ENCODE measurements at regions not wholly inside any gene's neighbourhood (a gene's known extent, or its start where the extent isn't known, plus 50 kb on each side); places are given as distances from the start of the nearest gene placed in this dataset.

DNA sequence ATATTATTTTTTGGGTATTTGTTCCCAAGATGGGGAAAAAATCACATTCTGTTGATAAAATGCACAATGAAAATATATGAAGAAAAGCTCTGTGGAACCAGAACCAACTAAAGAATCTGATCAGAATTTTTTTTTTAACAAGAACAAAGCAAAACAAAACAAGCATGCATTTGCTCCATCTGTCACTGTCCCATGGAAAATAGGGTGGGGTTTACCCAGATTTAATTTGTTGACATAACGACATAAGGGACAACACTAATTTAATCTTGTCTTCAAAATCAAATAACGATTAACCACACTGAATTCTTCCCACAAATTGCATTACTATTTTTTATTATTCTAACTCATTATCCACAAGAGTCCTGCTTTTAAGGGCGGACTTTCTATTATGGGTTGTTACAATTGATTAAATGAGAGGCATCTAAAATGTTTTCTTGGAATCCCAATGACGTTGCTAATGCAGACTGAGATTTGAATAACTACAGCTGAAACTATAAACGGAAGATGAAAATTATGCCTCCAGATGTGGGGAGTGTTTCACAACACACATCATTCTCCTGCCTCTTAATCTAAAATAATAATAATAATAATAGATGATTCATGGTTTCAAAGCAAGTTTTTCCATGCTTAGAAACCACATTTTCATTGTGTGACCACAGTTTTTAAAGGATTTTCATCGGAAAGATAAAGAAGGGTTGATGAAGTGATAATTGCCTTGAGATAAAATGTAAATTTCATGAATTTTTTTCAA lies 307.0 kb upstream of the CPEB2 start:
- Mint-ChIP-seq H3K27ac (no peak overlapping the region), H3K4me3 (no peak overlapping the region), H3K27me3 (ENCODE audit: low read depth, poor library complexity) (peaks cover 3% of the 10 kb centered on the region), H3K9me3 (peaks cover 12% of the 10 kb centered on the region), H3K36me3 (ENCODE audit: low read depth) (no peaks in the 10 kb centered on the region), H3K4me1 (no peaks in the 10 kb centered on the region)
- TF ChIP-seq, protein P1, sequence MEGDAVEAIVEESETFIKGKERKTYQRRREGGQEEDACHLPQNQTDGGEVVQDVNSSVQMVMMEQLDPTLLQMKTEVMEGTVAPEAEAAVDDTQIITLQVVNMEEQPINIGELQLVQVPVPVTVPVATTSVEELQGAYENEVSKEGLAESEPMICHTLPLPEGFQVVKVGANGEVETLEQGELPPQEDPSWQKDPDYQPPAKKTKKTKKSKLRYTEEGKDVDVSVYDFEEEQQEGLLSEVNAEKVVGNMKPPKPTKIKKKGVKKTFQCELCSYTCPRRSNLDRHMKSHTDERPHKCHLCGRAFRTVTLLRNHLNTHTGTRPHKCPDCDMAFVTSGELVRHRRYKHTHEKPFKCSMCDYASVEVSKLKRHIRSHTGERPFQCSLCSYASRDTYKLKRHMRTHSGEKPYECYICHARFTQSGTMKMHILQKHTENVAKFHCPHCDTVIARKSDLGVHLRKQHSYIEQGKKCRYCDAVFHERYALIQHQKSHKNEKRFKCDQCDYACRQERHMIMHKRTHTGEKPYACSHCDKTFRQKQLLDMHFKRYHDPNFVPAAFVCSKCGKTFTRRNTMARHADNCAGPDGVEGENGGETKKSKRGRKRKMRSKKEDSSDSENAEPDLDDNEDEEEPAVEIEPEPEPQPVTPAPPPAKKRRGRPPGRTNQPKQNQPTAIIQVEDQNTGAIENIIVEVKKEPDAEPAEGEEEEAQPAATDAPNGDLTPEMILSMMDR (IDR thresholded peaks at IDR 0.05), result no peak
- no peak for DNase-seq

DNA sequence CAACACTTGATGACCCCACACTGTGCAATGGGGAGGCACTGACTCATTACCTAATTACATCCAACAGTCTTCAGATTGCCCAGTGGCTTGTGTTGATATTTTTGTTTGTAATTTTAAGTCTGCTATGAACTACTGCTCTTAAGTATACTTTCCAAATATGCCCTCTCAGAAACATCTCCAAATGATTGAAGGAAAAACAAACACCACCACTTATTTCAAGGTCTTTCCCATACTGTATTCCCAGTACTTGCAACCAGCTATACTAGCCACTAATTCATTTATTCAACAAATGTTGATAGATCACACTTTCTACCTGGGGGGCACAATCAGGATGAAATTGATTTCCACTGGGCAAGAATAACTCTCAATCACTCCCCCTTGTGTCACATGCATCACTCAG lies 302.2 kb upstream of the CPEB2 start:
- Mint-ChIP-seq H3K9me3 (no peaks in the 10 kb centered on the region), H3K36me3 (ENCODE audit: low read depth) (no peaks in the 10 kb centered on the region), H3K27ac (no peak overlapping the region), H3K27me3 (ENCODE audit: low read depth, poor library complexity) (peaks cover 7% of the 10 kb centered on the region), H3K4me1 (no peaks in the 10 kb centered on the region), H3K4me3 (no peak overlapping the region)
- TF ChIP-seq, protein P1 (IDR thresholded peaks at IDR 0.05), result no peak
- DNase-seq, result no peak

DNA sequence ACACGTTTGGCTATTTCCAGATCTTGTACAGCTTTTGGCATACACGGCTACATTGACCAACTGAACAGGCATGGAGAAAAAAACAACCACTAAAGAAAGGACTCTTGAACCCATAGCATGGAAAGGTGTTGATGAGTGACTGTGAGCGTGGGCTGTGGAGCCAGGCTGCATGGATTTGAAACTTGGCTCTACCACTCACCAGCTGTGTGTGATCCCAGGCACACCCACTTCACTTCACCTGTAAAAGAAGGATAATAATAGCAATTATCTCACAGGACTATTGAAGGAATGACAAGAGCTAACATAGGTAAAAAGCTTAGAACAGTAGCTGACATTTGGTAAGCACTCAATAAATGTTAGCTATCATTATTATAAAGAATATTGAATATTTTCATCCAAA lies 301.7 kb upstream of the CPEB2 start:
- H3K9me3 Mint-ChIP-seq, result no peaks in the 10 kb centered on the region
- no peak overlapping the region for H3K27ac Mint-ChIP-seq
- no peak for DNase-seq
- H3K4me1 Mint-ChIP-seq, result no peaks in the 10 kb centered on the region
- no peak overlapping the region for H3K4me3 Mint-ChIP-seq
- TF ChIP-seq, protein P1 (IDR thresholded peaks at IDR 0.05), result no peak
- peaks cover 7% of the 10 kb centered on the region for H3K27me3 Mint-ChIP-seq (ENCODE audit: low read depth, poor library complexity)
- H3K36me3 Mint-ChIP-seq (ENCODE audit: low read depth), result no peaks in the 10 kb centered on the region

DNA sequence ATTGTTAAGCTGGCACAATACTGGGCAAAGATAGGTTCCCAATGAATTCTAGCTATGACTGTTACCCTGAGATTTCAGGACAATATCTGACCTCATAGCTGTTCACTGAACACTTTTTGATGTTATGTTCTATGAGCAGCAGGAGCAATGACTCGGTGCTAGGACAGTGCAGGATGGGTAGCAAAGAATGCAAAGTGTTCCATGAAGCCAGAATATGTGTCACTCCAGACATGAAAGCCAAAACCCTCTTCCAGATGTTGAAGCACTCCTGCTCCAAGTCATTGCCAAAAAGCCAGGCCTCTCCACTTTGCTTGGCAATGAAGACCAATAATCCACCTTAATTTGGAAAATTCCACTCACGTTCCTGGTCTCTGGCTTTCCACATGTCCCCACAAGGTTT lies 300.9 kb upstream of the CPEB2 start:
- H3K27me3 Mint-ChIP-seq (ENCODE audit: low read depth, poor library complexity), result peaks cover 7% of the 10 kb centered on the region
- H3K4me1 Mint-ChIP-seq, result no peaks in the 10 kb centered on the region
- H3K4me3 Mint-ChIP-seq, result no peak overlapping the region
- TF ChIP-seq, protein P1 (IDR thresholded peaks at IDR 0.05), result no peak
- no peaks in the 10 kb centered on the region for H3K36me3 Mint-ChIP-seq (ENCODE audit: low read depth)
- no peak overlapping the region for H3K27ac Mint-ChIP-seq
- H3K9me3 Mint-ChIP-seq, result no peaks in the 10 kb centered on the region
- no peak for DNase-seq

DNA sequence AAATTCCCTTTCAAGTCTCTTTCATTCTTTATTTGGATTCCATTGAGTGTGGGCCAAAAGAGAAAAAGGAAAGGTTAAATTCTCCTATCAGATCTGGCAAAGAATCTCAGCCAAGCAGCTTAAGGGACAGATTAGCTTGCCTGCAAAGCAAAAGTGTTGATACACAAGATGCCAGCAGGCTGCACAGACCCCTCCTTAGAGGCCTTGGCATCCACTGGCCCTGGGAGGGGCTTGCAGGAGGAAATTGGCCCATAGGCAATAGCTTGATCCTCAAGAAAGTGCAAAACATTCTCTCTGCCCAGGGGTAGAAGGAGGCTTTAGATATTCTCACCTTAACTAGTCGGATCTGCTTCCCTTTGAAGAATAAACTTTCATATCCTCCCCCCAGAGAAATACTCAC lies 300.4 kb upstream of the CPEB2 start:
- TF ChIP-seq, protein P1 (IDR thresholded peaks at IDR 0.05), result no peak
- DNase-seq, result no peak
- no peaks in the 10 kb centered on the region for H3K36me3 Mint-ChIP-seq (ENCODE audit: low read depth)

DNA sequence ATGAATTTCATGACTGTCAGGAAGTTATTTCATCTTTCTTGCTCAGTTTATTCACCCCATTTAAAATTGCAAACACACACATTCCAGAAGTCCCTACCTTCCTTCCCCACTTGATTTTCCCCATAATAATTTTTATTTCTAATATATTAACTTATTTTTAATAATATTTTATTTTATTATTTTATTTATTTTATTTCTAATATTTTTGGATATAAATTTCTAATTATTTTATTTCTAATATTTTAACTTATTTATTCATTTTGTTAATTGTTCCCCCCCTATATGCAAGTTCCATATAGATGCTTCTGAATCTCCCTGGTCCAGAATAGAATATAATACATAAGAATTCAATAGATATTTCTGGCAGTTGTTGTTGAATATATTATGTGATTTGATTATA lies 293.7 kb upstream of the CPEB2 start:
- no peaks in the 10 kb centered on the region for H3K4me1 Mint-ChIP-seq
- H3K9me3 Mint-ChIP-seq, result no peaks in the 10 kb centered on the region
- TF ChIP-seq, protein P1 (IDR thresholded peaks at IDR 0.05), result no peak
- no peak overlapping the region for H3K27ac Mint-ChIP-seq
- H3K36me3 Mint-ChIP-seq (ENCODE audit: low read depth), result no peaks in the 10 kb centered on the region
- H3K27me3 Mint-ChIP-seq (ENCODE audit: low read depth, poor library complexity), result peaks cover 5% of the 10 kb centered on the region
- no peak overlapping the region for H3K4me3 Mint-ChIP-seq
- no peak for DNase-seq

More for the DNA sequence above, 300.4 kb upstream of the CPEB2 start:
- H3K27me3 Mint-ChIP-seq (ENCODE audit: low read depth, poor library complexity), result peaks cover 7% of the 10 kb centered on the region
- H3K27ac Mint-ChIP-seq, result no peak overlapping the region
- H3K4me1 Mint-ChIP-seq, result no peaks in the 10 kb centered on the region
- no peaks in the 10 kb centered on the region for H3K9me3 Mint-ChIP-seq
- no peak overlapping the region for H3K4me3 Mint-ChIP-seq
